Heart left ventricle (tissue), 16 donors: ENCODE measurements at regions not wholly inside any gene's neighbourhood (a gene's known extent, or its start where the extent isn't known, plus 50 kb on each side); places are given as distances from the start of the nearest gene placed in this dataset.
"Not testable (repeated sequence)": the region's sequence is repeated elsewhere in the genome, so short reads cannot be mapped to it uniquely, and the experiment has no call there.

Source experiments
- ATAC-seq, 4 donors: fragments of 200-7000 bp; cut with Tn5 transposase; one replicate each; pipeline ENCODE4 v1.9.1; 2020 to 2022; ENCODE audit warnings: moderate library complexity in 4 of 4, mild to moderate bottlenecking in 3 of 4, moderate number of reproducible peaks in 1 of 4
- DNase-seq, 5 donors: peaks; one replicate each; pipeline ENCODE4 v3.0.0-alpha.2; 2020
- H3K27ac ChIP-seq, 12 donors: fragments of 200-600 bp; sonication (generic) in 4 of 12; one replicate each; pipeline versions ENCODE4 v1.5.0 to v1.8.0; 2016 to 2022; ENCODE audit warnings: mild to moderate bottlenecking in 2 of 12
- H3K27me3 ChIP-seq, 9 donors: fragments of 200-600 bp; sonication (generic) in 2 of 9; one replicate each; pipeline versions ENCODE4 v1.5.1 to v1.8.0; 2016 to 2022; ENCODE audit warnings: mild to moderate bottlenecking in 3 of 9
- H3K36me3 ChIP-seq, 9 donors: fragments of 200-600 bp; sonication (generic) in 2 of 9; one replicate each; pipeline versions ENCODE4 v1.5.0 to v1.8.0; 2018 to 2022; ENCODE audit warnings: mild to moderate bottlenecking in 2 of 9
- H3K4me1 ChIP-seq, 12 donors: fragments of 200-600 bp; sonication (generic) in 4 of 12; one replicate each; pipeline versions ENCODE4 v1.5.0 to v1.8.0; 2016 to 2022; ENCODE audit warnings: mild to moderate bottlenecking in 3 of 12
- H3K4me3 ChIP-seq, 12 donors: fragments of 200-600 bp; sonication (generic) in 4 of 12; one replicate each; pipeline versions ENCODE4 v1.5.0 to v1.8.0; 2017 to 2022; ENCODE audit warnings: mild to moderate bottlenecking in 9 of 12, moderate library complexity in 4 of 12
- H3K9me3 ChIP-seq, 12 donors: fragments of 200-600 bp; sonication (generic) in 4 of 12; one replicate each; pipeline versions ENCODE4 v1.5.0 to v1.8.0; 2016 to 2022; ENCODE audit warnings: mild to moderate bottlenecking in 1 of 12
- CTCF ChIP-seq, 12 donors: fragments of 200-600 bp; sonication (generic) in 4 of 12; IDR thresholded peaks; one replicate each; pipeline versions ENCODE4 v1.5.0 to v1.8.0; 2018 to 2022; ENCODE audit warnings: antibody characterized with exemption in 12 of 12, mild to moderate bottlenecking in 5 of 12
- POLR2A ChIP-seq, 2 donors: fragments of 450-650 bp; IDR thresholded peaks; one replicate each; pipeline ENCODE4 v1.6.1; 2017; ENCODE audit warnings: antibody characterized with exemption in 2 of 2, mild to moderate bottlenecking in 2 of 2, moderate library complexity in 2 of 2
- WGBS, 4 donors: extraction: QIAGEN DNeasy Blood & Tissue Kit in 2 of 4; methylation state at CpG; one replicate each; pipeline versions ENCODE4 v1.1.5 to v1.1.7; 2013 to 2018; 5-methylcytosine and 5-hydroxymethylcytosine counted together
- intact Hi-C, 10 donors: fragments of 100-400 bp; cut with DNase I; formaldehyde crosslinking; loops; one replicate each; pipeline versions ENCODE4 v1.11.1 to v1.14.2; 2022
- donor health status: ischemic (EF 13 %, LVEDD 7.1; RV severe dilation, severe dysfunction).
- donor health status: healthy with polysubstance abuse.
- donor health status: DM: no; HTN: yes; CAD: no.
- donor health status: DM: no; HTN: no; CAD: no.
- donor health status: ischemic (EF 25% LVEDD 6.9; RV normal size, moderate dysfunction).
- donor health status: ischemic (EF 25% LVEDD 5.7; RV mildly dilated, moderate dysfunction).
- donor health status: healthy.
- donor health status: DM: yes; HTN: yes; CAD: no.
- donor health status: ischemic (EF 35%, LVEDD 5.7; RV mildly dilated, moderate dysfunction).
- donor health status: nonischemic (EF 11% LVEDD 7.7; RV severe dilation, severe dysfunction).
- donor health status: DM: yes; HTN: yes; CAD: no.
- donor health status: PGD.
- donor health status: ischemic (EF 29% LVEDD 5.4; RV normal size, mild dysfunction).
- donor health status: nonischemic (EF 23%, LVEDD 6.1; RV moderate dilation, normal function).

GRCh38 chr21:29433366-29434059, 134.8 kb downstream of the BACH1 start:
- H3K36me3 ChIP-seq = no peaks in the 10 kb centered on the region
- no peak overlapping the region for H3K27ac ChIP-seq
- WGBS, 4 donors = 83 to 88% (median 86%) methylated on average over 7 of the region's 7 CpGs
- no peaks in the 10 kb centered on the region for H3K9me3 ChIP-seq
- no peak overlapping the region for H3K4me3 ChIP-seq
- no peak for DNase-seq
- intact Hi-C loops = no loop called here
- H3K4me1 ChIP-seq = peaks cover 0 to 13% (median 4%) of the 10 kb centered on the region in 12 donors
- no peak for ATAC-seq
- TF ChIP-seq POLR2A (IDR thresholded peaks at IDR 0.05) (no peak), CTCF (IDR thresholded peaks at IDR 0.05) (no peak)
- H3K27me3 ChIP-seq = no peaks in the 10 kb centered on the region

- H3K9me3 ChIP-seq = no peaks in the 10 kb centered on the region
- H3K4me1 ChIP-seq = peaks cover 0 to 13% (median 4%) of the 10 kb centered on the region in 12 donors
- H3K27me3 ChIP-seq = no peaks in the 10 kb centered on the region
- DNase-seq = no peak
- WGBS, 4 donors = 86 to 92% (median 90%) methylated on average over 7 of the region's 7 CpGs
- TF ChIP-seq CTCF (IDR thresholded peaks at IDR 0.05) (no peak), POLR2A (IDR thresholded peaks at IDR 0.05) (no peak)
- H3K36me3 ChIP-seq = no peaks in the 10 kb centered on the region
- no peak for ATAC-seq
- no peak overlapping the region for H3K27ac ChIP-seq
- no peak overlapping the region for H3K4me3 ChIP-seq
- intact Hi-C loops = no loop called here
These were observed 135.4 kb downstream of the BACH1 start for GRCh38 chr21:29434081-29434480.

- H3K27ac ChIP-seq, H3K27me3 ChIP-seq, H3K36me3 ChIP-seq, DNase-seq, H3K9me3 ChIP-seq, H3K4me3 ChIP-seq, ATAC-seq, intact Hi-C loops: not testable (repeated sequence)
- 88 to 97% (median 95%) methylated on average over 2 of the region's 2 CpGs for WGBS, 4 donors
- H3K4me1 ChIP-seq = peaks cover 0 to 13% (median 4%) of the 10 kb centered on the region in 12 donors
These were observed 136.3 kb downstream of the BACH1 start for GRCh38 chr21:29434982-29435381.

- ATAC-seq (peak; percentile 69 to 90 (median 82)), DNase-seq (peak in 4 of 5 donors; percentile 20 to 38 (median 36))
These were observed 137.4 kb downstream of the BACH1 start for GRCh38 chr21:29436143-29436542.

More at GRCh38 chr21:29436143-29436542, 137.4 kb downstream of the BACH1 start:
- Histone ChIP-seq H3K36me3 (no peaks in the 10 kb centered on the region), H3K27me3 (no peaks in the 10 kb centered on the region), H3K4me1 (peaks cover 0 to 13% (median 4%) of the 10 kb centered on the region in 12 donors), H3K9me3 (no peaks in the 10 kb centered on the region), H3K27ac (peak overlapping the region in 1 of 12 donors; percentile 15), H3K4me3 (peak overlapping the region in 1 of 12 donors; percentile 2)
- 32 to 44% (median 39%) methylated on average over 5 of the region's 5 CpGs for WGBS, 4 donors
- no peak for TF ChIP-seq POLR2A (IDR thresholded peaks at IDR 0.05)
- no peak for TF ChIP-seq CTCF (IDR thresholded peaks at IDR 0.05)
- intact Hi-C loops = no loop called here
